ENCODE measurements at regions not wholly inside any gene's neighbourhood (a gene's known extent, or its start where the extent isn't known, plus 50 kb on each side); places are given as distances from the start of the nearest gene placed in this dataset.

- H3K4me3 ChIP-seq (ENCODE audit: low read depth in 2 of 2, low read length in 2 of 2), result no peak overlapping the region
- no peak for DNase-seq (ENCODE audit: low read depth, low spot score)
- ChIA-PET CTCF (no interaction called here), POLR2A (no interaction called here)
- TF ChIP-seq TCF7L2 (IDR thresholded peaks at IDR 0.05; ENCODE audit: low read depth, low read length), result no peak
- TF ChIP-seq SIN3A (IDR thresholded peaks at IDR 0.05; ENCODE audit: borderline replicate concordance, insufficient read depth, low read depth, low read length), result no peak
- TF ChIP-seq POLR2AphosphoS5 (IDR thresholded peaks at IDR 0.05; ENCODE audit: low read depth, low read length), result no peak
- no peak for TF ChIP-seq REST (IDR thresholded peaks at IDR 0.05; ENCODE audit: insufficient read depth in 1 of 2, low read depth in 2 of 2, low read length in 1 of 2)
- TF ChIP-seq CTCF (IDR thresholded peaks at IDR 0.05), result no peak
- no peaks in the 10 kb centered on the region for H3K36me3 ChIP-seq (ENCODE audit: control insufficient read depth, insufficient read depth, low read length)
- in situ Hi-C loops (cut with HindIII; ENCODE audit: low pct_unique_long_range_greater_than_20kb, low sequenced_read_pairs) (no loop called here), intact Hi-C loops (cut with micrococcal nuclease; ENCODE audit: unreplicated experiment) (no loop called here)
- no peak for ATAC-seq
- no peaks in the 10 kb centered on the region; the same call in 1 of the 2 replicates for H3K9me3 ChIP-seq (ENCODE audit: control insufficient read depth, insufficient read depth, low read depth, low read length)
- no peak overlapping the region for H3K27ac ChIP-seq (ENCODE audit: low read length)
- H3K27me3 ChIP-seq (ENCODE audit: control insufficient read depth, insufficient read depth, low read length), result no peaks in the 10 kb centered on the region
- no TSS peak for BruUV-seq (replicated peaks)
- H3K4me1 ChIP-seq (ENCODE audit: control insufficient read depth, insufficient read depth, low read length), result no peaks in the 10 kb centered on the region
These were observed 337.9 kb downstream of the TBC1D32 start for GRCh38 chr6:120996340-120996739.

GRCh38 chr6:120994573-120994967 lies 339.7 kb downstream of the TBC1D32 start:
- Histone ChIP-seq H3K9me3 (ENCODE audit: control insufficient read depth, insufficient read depth, low read depth, low read length) (no peaks in the 10 kb centered on the region; the same call in 1 of the 2 replicates), H3K27ac (ENCODE audit: low read length) (no peak overlapping the region), H3K27me3 (ENCODE audit: control insufficient read depth, insufficient read depth, low read length) (no peaks in the 10 kb centered on the region), H3K4me3 (ENCODE audit: low read depth in 2 of 2, low read length in 2 of 2) (no peak overlapping the region), H3K4me1 (ENCODE audit: control insufficient read depth, insufficient read depth, low read length) (no peaks in the 10 kb centered on the region), H3K36me3 (ENCODE audit: control insufficient read depth, insufficient read depth, low read length) (no peaks in the 10 kb centered on the region)
- BruUV-seq (replicated peaks), result no TSS peak
- ChIA-PET CTCF (no interaction called here), POLR2A (no interaction called here)
- in situ Hi-C loops (cut with HindIII; ENCODE audit: low pct_unique_long_range_greater_than_20kb, low sequenced_read_pairs), result no loop called here
- intact Hi-C loops (cut with micrococcal nuclease; ENCODE audit: unreplicated experiment), result no loop called here
- ATAC-seq (no peak), DNase-seq (ENCODE audit: low read depth, low spot score) (no peak)
- TF ChIP-seq TCF7L2 (IDR thresholded peaks at IDR 0.05; ENCODE audit: low read depth, low read length), result no peak
- TF ChIP-seq CTCF (IDR thresholded peaks at IDR 0.05), result no peak
- no peak for TF ChIP-seq REST (IDR thresholded peaks at IDR 0.05; ENCODE audit: insufficient read depth in 1 of 2, low read depth in 2 of 2, low read length in 1 of 2)
- TF ChIP-seq POLR2AphosphoS5 (IDR thresholded peaks at IDR 0.05; ENCODE audit: low read depth, low read length), result no peak
- TF ChIP-seq SIN3A (IDR thresholded peaks at IDR 0.05; ENCODE audit: borderline replicate concordance, insufficient read depth, low read depth, low read length), result no peak
